Neural cell (in vitro differentiated cells): ENCODE measurements at regions not wholly inside any gene's neighbourhood (a gene's known extent, or its start where the extent isn't known, plus 50 kb on each side); places are given as distances from the start of the nearest gene placed in this dataset.

Experiments used
- H2AFZ ChIP-seq: fragments of 200-600, 300-800 bp; sonication (generic), shearing (Covaris generic); 2 replicates; pipeline ENCODE4 v1.6.0; 2014; ENCODE audit warnings: low read depth, mild to moderate bottlenecking, antibody characterized with exemption, low read length, moderate library complexity
- H3F3A ChIP-seq: fragments of 200-600 bp; shearing (Covaris generic); 2 replicates; pipeline ENCODE4 v1.6.1; 2016; ENCODE audit warnings: mild to moderate bottlenecking, moderate library complexity, mixed read lengths, antibody characterized with exemption, low read length; ENCODE audit not compliant: insufficient read depth, poor library complexity, severe bottlenecking
- H3K27ac ChIP-seq: fragments of 200-600, 300-800 bp; sonication (generic), shearing (Covaris generic); 2 replicates; pipeline ENCODE4 v1.5.1; 2014; ENCODE audit warnings: mild to moderate bottlenecking, low read length, moderate library complexity
- H3K27me3 ChIP-seq: fragments of 300-800, 200-600 bp; sonication (generic), shearing (Covaris generic); 2 replicates; pipeline ENCODE4 v1.6.0; 2014; ENCODE audit warnings: mild to moderate bottlenecking, low read depth, low read length, moderate library complexity; ENCODE audit not compliant: insufficient read depth
- H3K36me3 ChIP-seq: fragments of 300-800, 200-600 bp; sonication (generic), shearing (Covaris generic); 2 replicates; pipeline ENCODE4 v1.5.1; 2014; ENCODE audit warnings: mild to moderate bottlenecking, antibody characterized with exemption, low read length, moderate library complexity; ENCODE audit not compliant: insufficient read depth
- H3K4me2 ChIP-seq: fragments of 300-800, 200-600 bp; sonication (generic), shearing (Covaris generic); 2 replicates; pipeline ENCODE4 v1.6.0; 2014; ENCODE audit warnings: mild to moderate bottlenecking, low read length
- H3K4me3 ChIP-seq: fragments of 300-800, 200-600 bp; sonication (generic), shearing (Covaris generic); 2 replicates; pipeline ENCODE4 v1.5.1; 2014; ENCODE audit warnings: mild to moderate bottlenecking, low read length, moderate library complexity
- H3K79me2 ChIP-seq: fragments of 200-600 bp; shearing (Covaris generic); replicated peaks from 2 replicates; pipeline ENCODE4 v1.6.0; 2014; ENCODE audit warnings: mild to moderate bottlenecking, low read length, moderate library complexity; ENCODE audit not compliant: insufficient read depth
- H3K9ac ChIP-seq: fragments of 300-800, 200-600 bp; sonication (generic), shearing (Covaris generic); 2 replicates; pipeline ENCODE4 v1.6.1; 2016; ENCODE audit warnings: mild to moderate bottlenecking, low read length, mixed read lengths
- H3K9me2 ChIP-seq: fragments of 200-600 bp; shearing (Covaris generic); 2 replicates; pipeline ENCODE4 v1.6.1; 2016; ENCODE audit warnings: mild to moderate bottlenecking, low read length, mixed read lengths; ENCODE audit not compliant: insufficient read depth
- H3K9me3 ChIP-seq: fragments of 200-600, 300-800 bp; sonication (generic), shearing (Covaris generic); 2 replicates; pipeline ENCODE4 v1.6.1; 2016; ENCODE audit warnings: mild to moderate bottlenecking, mixed run types, low read length, moderate library complexity, mixed read lengths
- H4K20me1 ChIP-seq: fragments of 200-600 bp; shearing (Covaris generic); 2 replicates; pipeline ENCODE4 v1.6.1; 2016; ENCODE audit warnings: mild to moderate bottlenecking, mixed run types; ENCODE audit not compliant: insufficient read depth
- CTCF ChIP-seq: fragments of 450-650 bp; IDR thresholded peaks from 2 replicates; pipeline ENCODE4 v1.5.1; 2014; ENCODE audit warnings: antibody characterized with exemption, mild to moderate bottlenecking, moderate library complexity; ENCODE audit not compliant: poor library complexity, severe bottlenecking
- EP300 ChIP-seq: fragments of 450-650 bp; conservative IDR thresholded peaks from 2 replicates; pipeline ENCODE4 v1.6.1; 2014; ENCODE audit warnings: antibody characterized with exemption, mild to moderate bottlenecking, moderate library complexity; ENCODE audit not compliant: poor library complexity, severe bottlenecking
- EZH2 ChIP-seq: fragments of 200-600, 300-800 bp; shearing (Covaris generic), sonication (generic); IDR thresholded peaks from 2 replicates; pipeline ENCODE4 v1.6.1; 2014; ENCODE audit warnings: antibody characterized with exemption, low read length, borderline replicate concordance, mild to moderate bottlenecking; ENCODE audit not compliant: insufficient read depth, poor library complexity, severe bottlenecking
- MXI1 ChIP-seq: fragments of 450-650 bp; conservative IDR thresholded peaks from 2 replicates; pipeline ENCODE4 v1.6.1; 2014; ENCODE audit warnings: antibody characterized with exemption, mild to moderate bottlenecking; ENCODE audit not compliant: poor library complexity, severe bottlenecking
- POLR2AphosphoS5 ChIP-seq: IDR thresholded peaks from 2 replicates; pipeline ENCODE4 v1.6.1; 2012
- RAD21 ChIP-seq: fragments of 450-650 bp; conservative IDR thresholded peaks from 2 replicates; pipeline ENCODE4 v1.6.1; 2014; ENCODE audit warnings: antibody characterized with exemption, mild to moderate bottlenecking, moderate library complexity
- REST ChIP-seq: IDR thresholded peaks from 2 replicates; pipeline ENCODE4 v1.6.1; 2012; ENCODE audit warnings: borderline replicate concordance
- SMC3 ChIP-seq: fragments of 450-650 bp; conservative IDR thresholded peaks from 2 replicates; pipeline ENCODE4 v1.6.1; 2014; ENCODE audit warnings: antibody characterized with exemption, mild to moderate bottlenecking, moderate library complexity; ENCODE audit not compliant: poor library complexity
- TAF1 ChIP-seq: IDR thresholded peaks from 2 replicates; pipeline ENCODE4 v1.6.1; 2012; ENCODE audit warnings: low read depth

GRCh38 chr2:53561155-53561554 is 206.4 kb upstream of the CHAC2 start:
- no peaks in the 10 kb centered on the region for H4K20me1 ChIP-seq
- no peaks in the 10 kb centered on the region for H3K79me2 ChIP-seq
- TF ChIP-seq CTCF (no peak), RAD21 (no peak), EZH2 (no peak), TAF1 (no peak), MXI1 (no peak), EP300 (no peak), REST (no peak), POLR2AphosphoS5 (no peak), SMC3 (no peak)
- H3K9me3 ChIP-seq: no peaks in the 10 kb centered on the region
- H3K27me3 ChIP-seq: no peaks in the 10 kb centered on the region
- H3K4me2 ChIP-seq: no peak overlapping the region
- no peaks in the 10 kb centered on the region for H3K36me3 ChIP-seq
- no peaks in the 10 kb centered on the region for H3K9me2 ChIP-seq
- H3K27ac ChIP-seq: no peak overlapping the region
- no peaks in the 10 kb centered on the region for H3F3A ChIP-seq
- H2AFZ ChIP-seq: no peak overlapping the region
- no peak overlapping the region for H3K9ac ChIP-seq
- no peak overlapping the region for H3K4me3 ChIP-seq

- Histone ChIP-seq H3K36me3 (no peaks in the 10 kb centered on the region), H3F3A (no peaks in the 10 kb centered on the region), H2AFZ (no peak overlapping the region), H3K79me2 (no peaks in the 10 kb centered on the region), H4K20me1 (no peaks in the 10 kb centered on the region), H3K4me2 (no peak overlapping the region), H3K9me3 (no peaks in the 10 kb centered on the region), H3K9ac (no peak overlapping the region), H3K27ac (no peak overlapping the region), H3K27me3 (no peaks in the 10 kb centered on the region), H3K4me3 (no peak overlapping the region), H3K9me2 (no peaks in the 10 kb centered on the region)
- no peak for TF ChIP-seq TAF1
Measured at GRCh38 chr2:53559302-53559966, 208.2 kb upstream of the CHAC2 start.

GRCh38 chr2:53558867-53559266 is 208.7 kb upstream of the CHAC2 start:
- Histone ChIP-seq H3K9ac (no peak overlapping the region), H3K27ac (no peak overlapping the region), H3K79me2 (no peaks in the 10 kb centered on the region), H3K36me3 (no peaks in the 10 kb centered on the region), H2AFZ (no peak overlapping the region), H4K20me1 (no peaks in the 10 kb centered on the region), H3K4me3 (no peak overlapping the region), H3K27me3 (no peaks in the 10 kb centered on the region), H3K9me2 (no peaks in the 10 kb centered on the region), H3K4me2 (no peak overlapping the region), H3K9me3 (no peaks in the 10 kb centered on the region), H3F3A (no peaks in the 10 kb centered on the region)
- TF ChIP-seq POLR2AphosphoS5 (no peak), SMC3 (no peak), CTCF (no peak), EP300 (no peak), MXI1 (no peak), REST (no peak), TAF1 (no peak), EZH2 (no peak), RAD21 (no peak)
